IMR-90 (cell line): ENCODE measurements at regions not wholly inside any gene's neighbourhood (a gene's known extent, or its start where the extent isn't known, plus 50 kb on each side); places are given as distances from the start of the nearest gene placed in this dataset.

Experiments
- ATAC-seq: fragments of 200-7000 bp; cut with Tn5 transposase; 2 replicates; pipeline ENCODE4 v1.9.1; 2020; ENCODE audit warnings: low read depth, mild to moderate bottlenecking, moderate library complexity
- BruUV-seq: library from RNA; stranded (reverse); fragments of 400-500 nt; replicated peaks from 2 replicates; lab custom pipeline; 2021; lab: Mats Ljungman, UMichigan
- CTCF ChIA-PET: fragments of 300-600 bp; formaldehyde crosslinking; extraction: SDS; loops from one replicate; lab custom pipeline; 2021; ENCODE audit warnings: antibody characterized with exemption; lab: Yijun Ruan, JAX
- POLR2A ChIA-PET: fragments of 300-600 bp; sonication (Branson Sonifier 250); formaldehyde crosslinking; loops from one replicate; lab custom pipeline; 2022; ENCODE audit warnings: antibody characterized with exemption; ENCODE audit not compliant: unreplicated experiment; lab: Charles Lee
- DNase-seq: peaks from one replicate; pipeline ENCODE4 v3.0.0; 2013
- H2AFZ ChIP-seq: replicated peaks from 2 replicates; pipeline ENCODE3; 2013; ENCODE audit warnings: low read length, mild to moderate bottlenecking; ENCODE audit not compliant: poor library complexity
- H2AK5ac ChIP-seq: 2 replicates; pipeline ENCODE4 v1.6.1; 2013; ENCODE audit warnings: low read depth, low read length, inconsistent platforms
- H2AK9ac ChIP-seq: replicated peaks from 2 replicates; pipeline ENCODE3; 2013; ENCODE audit warnings: mild to moderate bottlenecking, low read depth, low read length, moderate library complexity; ENCODE audit not compliant: poor library complexity
- H2BK120ac ChIP-seq: 2 replicates; pipeline ENCODE4 v1.6.1; 2013; ENCODE audit warnings: low read depth, low read length, inconsistent platforms
- H2BK15ac ChIP-seq: 3 replicates; pipeline ENCODE4 v1.6.1; 2013; ENCODE audit warnings: low read depth, low read length, inconsistent platforms
- H2BK20ac ChIP-seq: 2 replicates; pipeline ENCODE4 v1.6.1; 2013; ENCODE audit warnings: low read depth, mild to moderate bottlenecking, inconsistent platforms, low read length, moderate library complexity
- H2BK5ac ChIP-seq: 2 replicates; pipeline ENCODE4 v1.6.1; 2013; ENCODE audit warnings: mild to moderate bottlenecking, low read depth, low read length, inconsistent platforms; ENCODE audit not compliant: poor library complexity, severe bottlenecking
- H3K14ac ChIP-seq: replicated peaks from 2 replicates; pipeline ENCODE4 v1.6.1; 2013; ENCODE audit warnings: low read depth, low read length, inconsistent platforms
- H3K18ac ChIP-seq: 2 replicates; pipeline ENCODE4 v1.6.1; 2013; ENCODE audit warnings: low read depth, low read length, control low read depth
- H3K23ac ChIP-seq: 2 replicates; pipeline ENCODE4 v1.6.1; 2013; ENCODE audit warnings: low read depth, low read length, inconsistent platforms
- H3K27ac ChIP-seq: 2 replicates; pipeline ENCODE4 v1.5.1; 2013; ENCODE audit warnings: mild to moderate bottlenecking, control low read depth, low read length; ENCODE audit not compliant: insufficient read depth
- H3K27me3 ChIP-seq: 2 replicates; pipeline ENCODE4 v1.6.1; 2013; ENCODE audit warnings: low read length; ENCODE audit not compliant: control insufficient read depth, insufficient read depth
- H3K36me3 ChIP-seq: 2 replicates; pipeline ENCODE4 v1.6.1; 2013; ENCODE audit warnings: low read length, mixed read lengths; ENCODE audit not compliant: control insufficient read depth, insufficient read depth
- H3K4ac ChIP-seq: 2 replicates; pipeline ENCODE4 v1.6.1; 2013; ENCODE audit warnings: low read depth, low read length, inconsistent platforms
- H3K4me1 ChIP-seq: 2 replicates; pipeline ENCODE4 v1.6.1; 2013; ENCODE audit warnings: low read length, mixed read lengths; ENCODE audit not compliant: control insufficient read depth, insufficient read depth
- H3K4me2 ChIP-seq: 2 replicates; pipeline ENCODE4 v1.6.1; 2013; ENCODE audit warnings: low read depth, mild to moderate bottlenecking, control low read depth, low read length, moderate library complexity
- H3K4me3 ChIP-seq: 2 replicates; pipeline ENCODE4 v1.5.1; 2013; ENCODE audit warnings: low read depth, mild to moderate bottlenecking, control low read depth, low read length, moderate library complexity; ENCODE audit not compliant: insufficient read depth
- H3K56ac ChIP-seq: 2 replicates; pipeline ENCODE4 v1.6.1; 2013; ENCODE audit warnings: low read length, inconsistent platforms; ENCODE audit not compliant: insufficient read depth; ENCODE audit errors: extremely low read depth
- H3K79me1 ChIP-seq, 2 experiments: 2 replicates each; pipeline ENCODE4 v1.6.1; 2013; ENCODE audit warnings: low read length in 2 of 2, inconsistent platforms in 1 of 2, low read depth in 1 of 2
- H3K9ac ChIP-seq: 2 replicates; pipeline ENCODE4 v1.6.1; 2013; ENCODE audit warnings: low read depth, low read length, control low read depth
- H3K9me1 ChIP-seq: 2 replicates; pipeline ENCODE4 v1.6.1; 2013; ENCODE audit warnings: low read length, inconsistent platforms; ENCODE audit not compliant: insufficient read depth
- H3K9me3 ChIP-seq: 2 replicates; pipeline ENCODE4 v1.6.1; 2013; ENCODE audit warnings: low read length; ENCODE audit not compliant: control insufficient read depth, insufficient read depth
- H4K20me1 ChIP-seq: 2 replicates; pipeline ENCODE4 v1.6.1; 2013; ENCODE audit warnings: low read length, inconsistent platforms; ENCODE audit not compliant: insufficient read depth
- H4K5ac ChIP-seq: 2 replicates; pipeline ENCODE4 v1.6.1; 2013; ENCODE audit warnings: mild to moderate bottlenecking, low read depth, low read length, control low read depth
- H4K8ac ChIP-seq, 2 experiments: 2 replicates each; pipeline ENCODE4 v1.6.1; 2013; ENCODE audit warnings: low read depth in 2 of 2, low read length in 2 of 2, control low read depth in 1 of 2, inconsistent platforms in 1 of 2
- H4K91ac ChIP-seq: 2 replicates; pipeline ENCODE4 v1.6.1; 2013; ENCODE audit warnings: low read depth, low read length, inconsistent platforms; ENCODE audit not compliant: insufficient read depth
- BHLHE40 ChIP-seq: fragments of 150-350 bp; IDR thresholded peaks from 2 replicates; pipeline ENCODE4 v1.6.1; 2016; ENCODE audit warnings: mild to moderate bottlenecking, low read depth, low read length
- CEBPB ChIP-seq: IDR thresholded peaks from 2 replicates; pipeline ENCODE4 v1.6.1; 2012; ENCODE audit warnings: low read depth, low read length, improper control_type of control experiment
- CHD1 ChIP-seq: IDR thresholded peaks from 2 replicates; pipeline ENCODE4 v1.6.1; 2012; ENCODE audit warnings: low read depth, low read length, improper control_type of control experiment
- FOS ChIP-seq: fragments of 150-350 bp; IDR thresholded peaks from 2 replicates; pipeline ENCODE4 v1.6.1; 2016; ENCODE audit warnings: low read depth, low read length
- MAFK ChIP-seq: IDR thresholded peaks from 2 replicates; pipeline ENCODE4 v1.6.1; 2012; ENCODE audit warnings: low read depth, low read length, improper control_type of control experiment
- MAZ ChIP-seq: IDR thresholded peaks from 2 replicates; pipeline ENCODE4 v1.6.1; 2012; ENCODE audit warnings: low read depth, mild to moderate bottlenecking, low read length, improper control_type of control experiment, moderate library complexity, borderline replicate concordance
- MXI1 ChIP-seq: IDR thresholded peaks from 2 replicates; pipeline ENCODE4 v1.6.1; 2012; ENCODE audit warnings: low read depth, mild to moderate bottlenecking, low read length, moderate library complexity, borderline replicate concordance
- NFE2L2 ChIP-seq: fragments of 150-350 bp; IDR thresholded peaks from 2 replicates; pipeline ENCODE4 v1.6.1; 2016; ENCODE audit warnings: low read depth, mild to moderate bottlenecking, low read length
- POLR2A ChIP-seq: IDR thresholded peaks from 2 replicates; pipeline ENCODE4 v1.6.1; 2012; ENCODE audit warnings: mild to moderate bottlenecking, low read depth, low read length
- RAD21 ChIP-seq: IDR thresholded peaks from 2 replicates; pipeline ENCODE4 v1.6.1; 2012; ENCODE audit warnings: low read length, improper control_type of control experiment
- RCOR1 ChIP-seq: IDR thresholded peaks from 2 replicates; pipeline ENCODE4 v1.6.1; 2012; ENCODE audit warnings: mild to moderate bottlenecking, low read length, improper control_type of control experiment; ENCODE audit not compliant: insufficient replicate concordance
- RFX5 ChIP-seq: IDR thresholded peaks from 2 replicates; pipeline ENCODE4 v1.8.0; 2012; ENCODE audit warnings: low read depth, mild to moderate bottlenecking, low read length, moderate library complexity
- SMC3 ChIP-seq: fragments of 150-350 bp; IDR thresholded peaks from 2 replicates; pipeline ENCODE4 v1.6.1; 2016; ENCODE audit warnings: low read depth, mild to moderate bottlenecking, antibody characterized with exemption, low read length, moderate library complexity
- WGBS, 2 experiments: methylation state at CpG; one replicate each; pipeline versions ENCODE4 v1.1.5 to v1.1.7; 2013; ENCODE audit warnings: missing lambda C conversion rate in 2 of 2; ENCODE audit not compliant: insufficient read length in 1 of 2; ENCODE audit errors: extremely low coverage in 2 of 2; 5-methylcytosine and 5-hydroxymethylcytosine counted together
- dilution Hi-C: fragments of 300-500 bp; cut with HindIII; formaldehyde crosslinking; loops from one replicate; pipeline ENCODE4 v1.14.3; 2018; ENCODE audit warnings: low sequenced_read_pairs; ENCODE audit not compliant: unreplicated experiment
- in situ Hi-C: fragments of 300-500 bp; cut with MboI; formaldehyde crosslinking; loops from 3 replicates; pipeline ENCODE4 v1.14.3; 2019; ENCODE audit warnings: low sequenced_read_pairs, inconsistent platforms, mixed read lengths
- intact Hi-C: fragments of 100-400 bp; cut with micrococcal nuclease; formaldehyde crosslinking; loops from 2 replicates; pipeline ENCODE4 v1.10.0; 2022
- TF ChIP-seq, protein P1 (sequence below): conservative IDR thresholded peaks from 2 replicates; pipeline ENCODE4 v1.5.1; 2012; ENCODE audit warnings: mild to moderate bottlenecking, low read depth, low read length, improper control_type of control experiment
- TF ChIP-seq, protein P2 (sequence below): fragments of 150-350 bp; IDR thresholded peaks from 2 replicates; pipeline ENCODE4 v1.6.1; 2016; ENCODE audit warnings: low read depth, mild to moderate bottlenecking, low read length, moderate library complexity, borderline replicate concordance
- TF ChIP-seq, protein P3 (sequence below): fragments of 150-350 bp; IDR thresholded peaks from 2 replicates; pipeline ENCODE4 v1.6.1; 2017; ENCODE audit warnings: mild to moderate bottlenecking, antibody characterized with exemption, low read length, low read depth

DNA sequence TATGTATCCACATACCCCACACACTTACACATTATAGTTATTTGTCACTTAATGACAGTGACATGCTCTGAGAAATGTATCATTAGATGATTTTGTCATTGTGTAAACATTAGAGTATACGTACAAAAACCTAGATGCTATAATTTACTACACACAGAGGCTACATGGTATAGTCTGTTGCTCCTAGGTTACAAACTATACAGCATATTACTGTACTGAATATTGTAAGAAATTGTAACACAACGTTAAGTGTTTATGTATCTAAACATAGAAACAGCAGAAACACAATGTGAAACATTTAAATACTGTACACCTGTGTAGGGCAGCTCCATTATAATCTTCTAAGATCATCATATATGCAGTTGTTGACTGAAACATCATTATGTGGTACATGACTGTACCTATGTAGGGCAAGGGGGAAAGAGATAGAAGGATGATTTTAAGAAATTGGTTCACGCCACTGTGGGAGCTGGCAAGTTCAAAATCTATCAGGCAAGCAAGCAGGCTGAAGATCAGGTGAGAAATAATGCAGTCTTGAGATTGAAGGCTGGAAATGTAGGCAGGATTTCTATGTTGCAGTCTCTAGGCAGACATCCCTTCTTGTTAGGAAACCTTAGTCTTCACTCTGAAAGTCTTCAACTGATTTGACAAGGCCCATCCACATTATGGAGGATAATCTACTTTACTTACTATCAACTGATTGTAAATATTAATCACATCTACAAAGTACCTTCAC is 78.0 kb upstream of the CPEB2 start:
- no peaks in the 10 kb centered on the region for H3K9me3 ChIP-seq
- DNase-seq (no peak), ATAC-seq (no peak)
- H2BK20ac ChIP-seq = no peak overlapping the region
- TF ChIP-seq NFE2L2 = no peak
- TF ChIP-seq SMC3 = no peak
- TF ChIP-seq, protein P1, sequence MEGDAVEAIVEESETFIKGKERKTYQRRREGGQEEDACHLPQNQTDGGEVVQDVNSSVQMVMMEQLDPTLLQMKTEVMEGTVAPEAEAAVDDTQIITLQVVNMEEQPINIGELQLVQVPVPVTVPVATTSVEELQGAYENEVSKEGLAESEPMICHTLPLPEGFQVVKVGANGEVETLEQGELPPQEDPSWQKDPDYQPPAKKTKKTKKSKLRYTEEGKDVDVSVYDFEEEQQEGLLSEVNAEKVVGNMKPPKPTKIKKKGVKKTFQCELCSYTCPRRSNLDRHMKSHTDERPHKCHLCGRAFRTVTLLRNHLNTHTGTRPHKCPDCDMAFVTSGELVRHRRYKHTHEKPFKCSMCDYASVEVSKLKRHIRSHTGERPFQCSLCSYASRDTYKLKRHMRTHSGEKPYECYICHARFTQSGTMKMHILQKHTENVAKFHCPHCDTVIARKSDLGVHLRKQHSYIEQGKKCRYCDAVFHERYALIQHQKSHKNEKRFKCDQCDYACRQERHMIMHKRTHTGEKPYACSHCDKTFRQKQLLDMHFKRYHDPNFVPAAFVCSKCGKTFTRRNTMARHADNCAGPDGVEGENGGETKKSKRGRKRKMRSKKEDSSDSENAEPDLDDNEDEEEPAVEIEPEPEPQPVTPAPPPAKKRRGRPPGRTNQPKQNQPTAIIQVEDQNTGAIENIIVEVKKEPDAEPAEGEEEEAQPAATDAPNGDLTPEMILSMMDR = no peak
- no peak for TF ChIP-seq RCOR1
- TF ChIP-seq CEBPB = no peak
- TF ChIP-seq CHD1 = no peak
- TF ChIP-seq, protein P2, sequence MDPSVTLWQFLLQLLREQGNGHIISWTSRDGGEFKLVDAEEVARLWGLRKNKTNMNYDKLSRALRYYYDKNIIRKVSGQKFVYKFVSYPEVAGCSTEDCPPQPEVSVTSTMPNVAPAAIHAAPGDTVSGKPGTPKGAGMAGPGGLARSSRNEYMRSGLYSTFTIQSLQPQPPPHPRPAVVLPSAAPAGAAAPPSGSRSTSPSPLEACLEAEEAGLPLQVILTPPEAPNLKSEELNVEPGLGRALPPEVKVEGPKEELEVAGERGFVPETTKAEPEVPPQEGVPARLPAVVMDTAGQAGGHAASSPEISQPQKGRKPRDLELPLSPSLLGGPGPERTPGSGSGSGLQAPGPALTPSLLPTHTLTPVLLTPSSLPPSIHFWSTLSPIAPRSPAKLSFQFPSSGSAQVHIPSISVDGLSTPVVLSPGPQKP = no peak
- TF ChIP-seq, protein P3, sequence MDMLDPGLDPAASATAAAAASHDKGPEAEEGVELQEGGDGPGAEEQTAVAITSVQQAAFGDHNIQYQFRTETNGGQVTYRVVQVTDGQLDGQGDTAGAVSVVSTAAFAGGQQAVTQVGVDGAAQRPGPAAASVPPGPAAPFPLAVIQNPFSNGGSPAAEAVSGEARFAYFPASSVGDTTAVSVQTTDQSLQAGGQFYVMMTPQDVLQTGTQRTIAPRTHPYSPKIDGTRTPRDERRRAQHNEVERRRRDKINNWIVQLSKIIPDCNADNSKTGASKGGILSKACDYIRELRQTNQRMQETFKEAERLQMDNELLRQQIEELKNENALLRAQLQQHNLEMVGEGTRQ = no peak
- no peak for TF ChIP-seq MAFK
- no peak for TF ChIP-seq BHLHE40
- no peak for TF ChIP-seq FOS
- TF ChIP-seq MAZ = no peak
- no peak for TF ChIP-seq MXI1
- TF ChIP-seq POLR2A = no peak
- TF ChIP-seq RFX5 = no peak
- TF ChIP-seq RAD21 = no peak
- H2AK5ac ChIP-seq = no peak overlapping the region
- no peak overlapping the region for H3K4me3 ChIP-seq
- H4K5ac ChIP-seq = no peak overlapping the region
- H3K23ac ChIP-seq = no peak overlapping the region
- H2BK15ac ChIP-seq = no peak overlapping the region
- no peak overlapping the region for H3K18ac ChIP-seq
- H2AK9ac ChIP-seq = no peak overlapping the region
- no peak overlapping the region for H3K14ac ChIP-seq
- no peak overlapping the region for H3K9ac ChIP-seq
- 83% methylated on average over 1 of the region's 3 CpGs; no CpG with 5 or more reads in 1 of the 2 experiments for WGBS, 2 experiments
- no peak overlapping the region for H3K56ac ChIP-seq
- no peak overlapping the region for H3K4ac ChIP-seq
- no peak overlapping the region for H4K8ac ChIP-seq
- H4K91ac ChIP-seq = no peak overlapping the region
- H3K27ac ChIP-seq = no peak overlapping the region
- H3K9me1 ChIP-seq = no peaks in the 10 kb centered on the region
- ChIA-PET CTCF (no interaction called here), POLR2A (no interaction called here)
- no peak overlapping the region for H2BK5ac ChIP-seq
- H3K4me1 ChIP-seq = no peaks in the 10 kb centered on the region
- H2BK120ac ChIP-seq = no peak overlapping the region
- in situ Hi-C loops (no loop called here), intact Hi-C loops (no loop called here), dilution Hi-C loops (no loop called here)
- H3K79me1 ChIP-seq = no peaks in the 10 kb centered on the region
- H3K27me3 ChIP-seq = no peaks in the 10 kb centered on the region
- H3K4me2 ChIP-seq = no peak overlapping the region
- H3K36me3 ChIP-seq = no peaks in the 10 kb centered on the region
- no peak overlapping the region for H2AFZ ChIP-seq
- no peaks in the 10 kb centered on the region for H4K20me1 ChIP-seq
- BruUV-seq = no TSS peak
